OCI-LY3 (cell line): ENCODE measurements at regions not wholly inside any gene's neighbourhood (a gene's known extent, or its start where the extent isn't known, plus 50 kb on each side); places are given as distances from the start of the nearest gene placed in this dataset.

Experiments used
- EZH2phosphoT487 ChIP-seq: fragments of 200-600 bp; shearing (Covaris generic); IDR thresholded peaks from 2 replicates; pipeline ENCODE4 v1.6.1; 2018; ENCODE audit warnings: antibody characterized with exemption, mixed run types, low read depth
- TF ChIP-seq, protein P1 (sequence below): fragments of 200-600, 300-600 bp; sonication (generic); IDR thresholded peaks from 2 replicates; pipeline ENCODE4 v1.5.1; 2014; ENCODE audit warnings: antibody characterized with exemption, low read length, low read depth

- TF ChIP-seq, protein P1, sequence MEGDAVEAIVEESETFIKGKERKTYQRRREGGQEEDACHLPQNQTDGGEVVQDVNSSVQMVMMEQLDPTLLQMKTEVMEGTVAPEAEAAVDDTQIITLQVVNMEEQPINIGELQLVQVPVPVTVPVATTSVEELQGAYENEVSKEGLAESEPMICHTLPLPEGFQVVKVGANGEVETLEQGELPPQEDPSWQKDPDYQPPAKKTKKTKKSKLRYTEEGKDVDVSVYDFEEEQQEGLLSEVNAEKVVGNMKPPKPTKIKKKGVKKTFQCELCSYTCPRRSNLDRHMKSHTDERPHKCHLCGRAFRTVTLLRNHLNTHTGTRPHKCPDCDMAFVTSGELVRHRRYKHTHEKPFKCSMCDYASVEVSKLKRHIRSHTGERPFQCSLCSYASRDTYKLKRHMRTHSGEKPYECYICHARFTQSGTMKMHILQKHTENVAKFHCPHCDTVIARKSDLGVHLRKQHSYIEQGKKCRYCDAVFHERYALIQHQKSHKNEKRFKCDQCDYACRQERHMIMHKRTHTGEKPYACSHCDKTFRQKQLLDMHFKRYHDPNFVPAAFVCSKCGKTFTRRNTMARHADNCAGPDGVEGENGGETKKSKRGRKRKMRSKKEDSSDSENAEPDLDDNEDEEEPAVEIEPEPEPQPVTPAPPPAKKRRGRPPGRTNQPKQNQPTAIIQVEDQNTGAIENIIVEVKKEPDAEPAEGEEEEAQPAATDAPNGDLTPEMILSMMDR: no peak
- TF ChIP-seq EZH2phosphoT487: no peak
Measured at GRCh38 chr4:59925290-59925689, 1274.8 kb upstream of the ADGRL3 start.
